Breast epithelium (tissue), 4 donors: ENCODE measurements at regions not wholly inside any gene's neighbourhood (a gene's known extent, or its start where the extent isn't known, plus 50 kb on each side); places are given as distances from the start of the nearest gene placed in this dataset.
A peak's percentile ranks its signal among the peaks of the same experiment; 100 is the strongest.

ENCODE experiments used
- DNase-seq, 2 donors: peaks; one replicate each; pipeline ENCODE4 v3.0.0-alpha.2; 2019; ENCODE audit warnings: low spot score in 2 of 2
- H3K27ac ChIP-seq, 2 donors: fragments of 200-600 bp; sonication (generic) in 1 of 2; one replicate each; pipeline ENCODE4 v1.5.1; 2016 to 2019; ENCODE audit warnings: mild to moderate bottlenecking in 1 of 2
- H3K27me3 ChIP-seq, 2 donors: fragments of 200-600 bp; sonication (generic) in 1 of 2; one replicate each; pipeline versions ENCODE4 v1.5.1 to v1.6.0; 2017 to 2019; ENCODE audit warnings: control low read depth in 1 of 2, mild to moderate bottlenecking in 1 of 2
- H3K36me3 ChIP-seq: fragments of 200-600 bp; one replicate; pipeline ENCODE4 v1.5.1; 2019
- H3K4me1 ChIP-seq, 2 donors: fragments of 200-600 bp; sonication (generic); one replicate each; pipeline ENCODE4 v1.5.1; 2016 to 2019; ENCODE audit warnings: control low read depth in 1 of 2
- H3K4me3 ChIP-seq, 3 donors: fragments of 200-600 bp; sonication (generic); 1 replicate in 2 of 3; 2 replicates in 1 of 3; pipeline ENCODE4 v1.5.1; 2016 to 2019; ENCODE audit warnings: mild to moderate bottlenecking in 3 of 3, moderate library complexity in 2 of 3
- H3K9me3 ChIP-seq, 2 donors: fragments of 200-600 bp; sonication (generic) in 1 of 2; one replicate each; pipeline ENCODE4 v1.5.1; 2016 to 2019; ENCODE audit warnings: control low read depth in 1 of 2
- POLR2A ChIP-seq: fragments of 450-650 bp; IDR thresholded peaks from one replicate; pipeline ENCODE4 v1.6.1; 2016; ENCODE audit warnings: antibody characterized with exemption, mild to moderate bottlenecking, moderate library complexity
- POLR2AphosphoS5 ChIP-seq, 3 donors: sonication (generic); formaldehyde crosslinking; IDR thresholded peaks; one replicate each; pipeline ENCODE4 v1.6.1; 2017; ENCODE audit warnings: antibody characterized with exemption in 3 of 3
- intact Hi-C: fragments of 100-400 bp; cut with DNase I; formaldehyde crosslinking; loops from one replicate; pipeline ENCODE4 v1.15.1; 2023; ENCODE audit warnings: low total_unique reads
- TF ChIP-seq, protein P1 (sequence below), 3 donors: fragments of 450-650 bp; IDR thresholded peaks; one replicate each; pipeline ENCODE4 v1.5.1; 2016 to 2017; ENCODE audit warnings: antibody characterized with exemption in 3 of 3, mild to moderate bottlenecking in 3 of 3, moderate library complexity in 3 of 3

- TF ChIP-seq POLR2AphosphoS5 (IDR thresholded peaks at IDR 0.05) (no peak), POLR2A (no peak)
- TF ChIP-seq, protein P1, sequence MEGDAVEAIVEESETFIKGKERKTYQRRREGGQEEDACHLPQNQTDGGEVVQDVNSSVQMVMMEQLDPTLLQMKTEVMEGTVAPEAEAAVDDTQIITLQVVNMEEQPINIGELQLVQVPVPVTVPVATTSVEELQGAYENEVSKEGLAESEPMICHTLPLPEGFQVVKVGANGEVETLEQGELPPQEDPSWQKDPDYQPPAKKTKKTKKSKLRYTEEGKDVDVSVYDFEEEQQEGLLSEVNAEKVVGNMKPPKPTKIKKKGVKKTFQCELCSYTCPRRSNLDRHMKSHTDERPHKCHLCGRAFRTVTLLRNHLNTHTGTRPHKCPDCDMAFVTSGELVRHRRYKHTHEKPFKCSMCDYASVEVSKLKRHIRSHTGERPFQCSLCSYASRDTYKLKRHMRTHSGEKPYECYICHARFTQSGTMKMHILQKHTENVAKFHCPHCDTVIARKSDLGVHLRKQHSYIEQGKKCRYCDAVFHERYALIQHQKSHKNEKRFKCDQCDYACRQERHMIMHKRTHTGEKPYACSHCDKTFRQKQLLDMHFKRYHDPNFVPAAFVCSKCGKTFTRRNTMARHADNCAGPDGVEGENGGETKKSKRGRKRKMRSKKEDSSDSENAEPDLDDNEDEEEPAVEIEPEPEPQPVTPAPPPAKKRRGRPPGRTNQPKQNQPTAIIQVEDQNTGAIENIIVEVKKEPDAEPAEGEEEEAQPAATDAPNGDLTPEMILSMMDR (IDR thresholded peaks at IDR 0.05), result no peak
- DNase-seq, result no peak
- H3K27me3 ChIP-seq, result no peaks in the 10 kb centered on the region
- intact Hi-C loops, result loop anchor here (5.0 kb wide), 1 partner anchor 830 kb away; no protein-coding TSS in a partner anchor
- no peak overlapping the region for H3K27ac ChIP-seq
- no peaks in the 10 kb centered on the region for H3K36me3 ChIP-seq
- no peaks in the 10 kb centered on the region for H3K4me1 ChIP-seq
- no peaks in the 10 kb centered on the region for H3K9me3 ChIP-seq
- no peak overlapping the region for H3K4me3 ChIP-seq
Measured at GRCh38 chr18:62442391-62442790, 80.4 kb upstream of the ZCCHC2 start.

- H3K36me3 ChIP-seq, result no peaks in the 10 kb centered on the region
- TF ChIP-seq, protein P1 (IDR thresholded peaks at IDR 0.05), result no peak
- TF ChIP-seq POLR2A (no peak), POLR2AphosphoS5 (IDR thresholded peaks at IDR 0.05) (no peak)
- H3K4me3 ChIP-seq, result no peak overlapping the region
- no peaks in the 10 kb centered on the region for H3K9me3 ChIP-seq
- DNase-seq, result no peak
- intact Hi-C loops, result no loop called here
- H3K27ac ChIP-seq, result peak overlapping the region in 1 of 2 donors; percentile 83
- H3K27me3 ChIP-seq, result no peaks in the 10 kb centered on the region
- H3K4me1 ChIP-seq, result no peaks in the 10 kb centered on the region
Measured at GRCh38 chr18:62445386-62445917, 77.4 kb upstream of the ZCCHC2 start.

DNA sequence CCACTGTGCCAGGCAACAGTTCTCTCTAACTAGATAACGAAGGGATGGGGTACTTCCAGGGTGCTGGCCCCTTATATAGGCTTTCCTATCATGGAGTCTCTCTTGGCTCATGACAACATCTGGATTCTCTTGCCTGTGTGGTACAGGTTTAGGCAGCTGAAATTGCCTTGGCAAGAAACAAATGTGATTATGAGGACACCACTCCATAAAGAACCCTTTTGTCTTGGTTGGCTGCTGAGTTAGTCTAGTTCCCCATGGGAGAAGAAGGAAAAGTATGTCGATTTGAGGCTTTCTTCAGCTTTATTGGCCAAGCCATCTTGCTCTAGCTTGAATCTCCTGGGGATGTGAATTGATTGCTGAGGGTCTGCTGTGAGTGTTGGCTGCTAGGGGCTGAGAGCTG is 76.3 kb upstream of the ZCCHC2 start:
- Histone ChIP-seq H3K27ac (peak overlapping the region; percentile 72 to 83), H3K9me3 (no peaks in the 10 kb centered on the region), H3K4me3 (no peak overlapping the region), H3K27me3 (no peaks in the 10 kb centered on the region), H3K36me3 (no peaks in the 10 kb centered on the region), H3K4me1 (peaks cover 0 to 10% of the 10 kb centered on the region in 2 donors)
- intact Hi-C loops, result no loop called here
- TF ChIP-seq POLR2A, result no peak
- no peak for DNase-seq

DNA sequence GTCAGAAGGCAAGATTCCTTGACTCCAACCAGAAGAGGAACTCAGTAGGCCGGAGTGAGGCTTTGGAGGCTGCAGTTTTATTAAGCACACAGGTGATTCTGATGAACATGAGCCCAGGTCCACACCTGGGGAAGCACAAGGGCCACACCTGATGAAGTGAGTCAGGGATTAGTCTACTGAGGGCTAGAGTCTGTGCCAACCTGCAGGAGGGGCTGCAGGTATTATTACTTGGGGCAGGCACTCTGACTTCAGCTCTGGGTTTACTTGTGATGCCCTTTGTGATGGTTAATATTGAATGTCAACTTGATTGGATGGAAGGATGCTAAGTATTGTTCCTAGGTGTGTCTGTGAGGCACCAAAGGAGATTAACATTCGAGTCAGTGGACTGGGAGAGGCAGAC is 75.2 kb upstream of the ZCCHC2 start:
- Histone ChIP-seq H3K4me3 (no peak overlapping the region), H3K27me3 (no peaks in the 10 kb centered on the region), H3K9me3 (no peaks in the 10 kb centered on the region), H3K4me1 (peaks cover 0 to 11% of the 10 kb centered on the region in 2 donors), H3K27ac (peak overlapping the region in 1 of 2 donors; percentile 17), H3K36me3 (no peaks in the 10 kb centered on the region)
- DNase-seq, result no peak
- no peak for TF ChIP-seq POLR2A
- TF ChIP-seq, protein P1 (IDR thresholded peaks at IDR 0.05), result no peak
- TF ChIP-seq POLR2AphosphoS5 (IDR thresholded peaks at IDR 0.05), result no peak
- intact Hi-C loops, result no loop called here

DNA sequence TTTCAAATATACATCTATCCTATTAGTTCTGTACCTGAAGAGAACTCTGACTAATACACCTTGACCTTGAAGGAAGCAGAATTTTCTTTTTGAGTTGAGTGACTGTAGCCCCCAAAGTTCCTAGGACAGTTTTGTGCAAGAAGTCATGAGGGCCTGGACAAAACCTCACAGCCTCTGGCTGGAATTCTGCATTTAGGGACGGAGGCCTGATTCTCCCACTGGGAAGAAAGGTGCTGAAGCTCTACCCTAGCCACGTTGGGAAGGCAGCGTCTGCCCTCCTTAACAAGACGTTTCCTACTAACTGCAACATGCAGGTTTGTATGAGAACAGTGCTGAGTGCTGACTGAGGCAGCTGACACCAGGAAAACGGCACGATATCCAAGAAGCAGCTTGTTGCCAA is 74.4 kb upstream of the ZCCHC2 start:
- H3K27me3 ChIP-seq, result no peaks in the 10 kb centered on the region
- no peaks in the 10 kb centered on the region for H3K36me3 ChIP-seq
- TF ChIP-seq POLR2A (no peak), POLR2AphosphoS5 (IDR thresholded peaks at IDR 0.05) (no peak)
- TF ChIP-seq, protein P1 (IDR thresholded peaks at IDR 0.05), result no peak
- no peak overlapping the region for H3K27ac ChIP-seq
- H3K4me3 ChIP-seq, result no peak overlapping the region
- no peaks in the 10 kb centered on the region for H3K9me3 ChIP-seq
- no peak for DNase-seq
- H3K4me1 ChIP-seq, result peaks cover 0 to 11% of the 10 kb centered on the region in 2 donors
- intact Hi-C loops, result no loop called here
